SH-SY5Y (cell line): ENCODE measurements at regions not wholly inside any gene's neighbourhood (a gene's known extent, or its start where the extent isn't known, plus 50 kb on each side); places are given as distances from the start of the nearest gene placed in this dataset.

Experiments used
- GATA2 ChIP-seq: IDR thresholded peaks from 2 replicates; pipeline ENCODE4 v1.6.1; 2011; ENCODE audit warnings: mild to moderate bottlenecking, low read depth, low read length
- GATA3 ChIP-seq: IDR thresholded peaks from 2 replicates; pipeline ENCODE4 v1.6.1; 2011; ENCODE audit warnings: low read depth, mild to moderate bottlenecking, low read length, moderate library complexity

DNA sequence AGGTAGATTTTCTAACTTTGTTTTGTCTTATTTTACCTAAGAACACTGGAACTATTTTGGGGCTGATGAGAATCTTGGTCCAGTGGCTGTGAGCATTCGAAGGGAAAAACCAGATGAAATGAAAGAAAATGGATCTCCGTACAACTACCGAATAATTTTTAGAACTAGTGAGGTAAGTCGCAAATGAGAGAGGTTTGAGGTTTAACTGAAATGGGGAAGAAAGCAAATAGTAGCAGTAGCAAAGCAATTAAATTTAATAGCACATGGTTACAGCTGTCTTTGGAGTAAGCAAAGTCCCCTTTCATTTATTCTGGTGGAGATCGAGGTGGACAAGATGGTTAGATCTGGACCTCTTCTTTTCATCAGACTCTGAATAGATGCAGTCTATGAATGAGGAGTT lies 313.5 kb upstream of the RGS6 start:
- TF ChIP-seq GATA2, result no peak
- no peak for TF ChIP-seq GATA3
